Endothelial cell of umbilical vein (primary cell): ENCODE measurements at regions not wholly inside any gene's neighbourhood (a gene's known extent, or its start where the extent isn't known, plus 50 kb on each side); places are given as distances from the start of the nearest gene placed in this dataset.

Experiments used
- JUN ChIP-seq: IDR thresholded peaks from 2 replicates; pipeline ENCODE4 v1.6.1; 2011; ENCODE audit warnings: borderline replicate concordance, low read depth; ENCODE audit not compliant: insufficient read length, insufficient read depth
- POLR2AphosphoS5 ChIP-seq: IDR thresholded peaks from 2 replicates; pipeline ENCODE4 v1.6.1; 2012; ENCODE audit warnings: low read depth, mild to moderate bottlenecking, control low read depth, low read length, moderate library complexity; ENCODE audit not compliant: insufficient read depth
- TF ChIP-seq, protein P1 (sequence below), 2 donors: IDR thresholded peaks; 1 replicate in 1 of 2; 2 replicates in 1 of 2; pipeline ENCODE4 v1.5.1; 2011; ENCODE audit warnings: low read length in 2 of 2, mild to moderate bottlenecking in 2 of 2, moderate library complexity in 2 of 2, control low read depth in 1 of 2, inconsistent platforms in 1 of 2, low read depth in 1 of 2; ENCODE audit not compliant: insufficient read depth in 1 of 2; ENCODE audit errors: extremely low read depth in 1 of 2

DNA sequence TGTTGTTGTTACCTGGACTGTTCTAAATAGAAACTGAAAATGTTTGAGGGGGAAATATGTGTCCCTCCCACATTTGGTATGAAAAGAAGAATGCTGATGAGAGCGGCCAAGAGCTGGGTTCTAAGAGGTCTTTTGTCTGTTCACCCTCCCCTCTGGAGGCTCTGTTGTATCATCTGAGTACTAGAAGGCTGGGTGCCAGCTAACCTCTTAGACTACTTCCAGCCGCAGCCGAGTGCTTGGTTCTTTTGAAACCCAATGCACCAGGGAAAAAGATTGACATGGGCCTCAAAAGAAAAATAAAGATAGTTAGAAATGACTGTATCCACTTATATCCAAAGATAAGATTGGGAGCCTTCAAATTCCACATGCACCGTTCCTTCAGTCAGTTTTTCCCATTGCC is 255.9 kb downstream of the TXNL1 start:
- TF ChIP-seq POLR2AphosphoS5 (no peak), JUN (no peak)
- TF ChIP-seq, protein P1, sequence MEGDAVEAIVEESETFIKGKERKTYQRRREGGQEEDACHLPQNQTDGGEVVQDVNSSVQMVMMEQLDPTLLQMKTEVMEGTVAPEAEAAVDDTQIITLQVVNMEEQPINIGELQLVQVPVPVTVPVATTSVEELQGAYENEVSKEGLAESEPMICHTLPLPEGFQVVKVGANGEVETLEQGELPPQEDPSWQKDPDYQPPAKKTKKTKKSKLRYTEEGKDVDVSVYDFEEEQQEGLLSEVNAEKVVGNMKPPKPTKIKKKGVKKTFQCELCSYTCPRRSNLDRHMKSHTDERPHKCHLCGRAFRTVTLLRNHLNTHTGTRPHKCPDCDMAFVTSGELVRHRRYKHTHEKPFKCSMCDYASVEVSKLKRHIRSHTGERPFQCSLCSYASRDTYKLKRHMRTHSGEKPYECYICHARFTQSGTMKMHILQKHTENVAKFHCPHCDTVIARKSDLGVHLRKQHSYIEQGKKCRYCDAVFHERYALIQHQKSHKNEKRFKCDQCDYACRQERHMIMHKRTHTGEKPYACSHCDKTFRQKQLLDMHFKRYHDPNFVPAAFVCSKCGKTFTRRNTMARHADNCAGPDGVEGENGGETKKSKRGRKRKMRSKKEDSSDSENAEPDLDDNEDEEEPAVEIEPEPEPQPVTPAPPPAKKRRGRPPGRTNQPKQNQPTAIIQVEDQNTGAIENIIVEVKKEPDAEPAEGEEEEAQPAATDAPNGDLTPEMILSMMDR (IDR thresholded peaks at IDR 0.05; ENCODE audit: extremely low read depth in 1 of 2, insufficient read depth in 1 of 2, low read depth in 1 of 2, low read length in 2 of 2): no peak
